HG02763 (cell line): ENCODE measurements at regions not wholly inside any gene's neighbourhood (a gene's known extent, or its start where the extent isn't known, plus 50 kb on each side); places are given as distances from the start of the nearest gene placed in this dataset.

Experiments
- ATAC-seq: cut with Tn5 transposase; IDR thresholded peaks from one replicate; pipeline ENCODE4 v1.9.1; 2021; ENCODE audit warnings: mild to moderate bottlenecking, moderate library complexity; ENCODE audit not compliant: unreplicated experiment

- ATAC-seq: no peak
Measured at GRCh38 chr4:162366146-162366545, 202.3 kb upstream of the FSTL5 start.

- no peak for ATAC-seq
Measured at GRCh38 chr4:162364651-162365050, 200.9 kb upstream of the FSTL5 start.

- ATAC-seq: no peak
Measured at GRCh38 chr4:162360369-162361149, 196.8 kb upstream of the FSTL5 start.

GRCh38 chr4:162356181-162356580, 192.4 kb upstream of the FSTL5 start:
- no peak for ATAC-seq

GRCh38 chr4:162352580-162353107, 188.8 kb upstream of the FSTL5 start:
- ATAC-seq: no peak

GRCh38 chr4:162350331-162350730, 186.5 kb upstream of the FSTL5 start:
- ATAC-seq: no peak

GRCh38 chr4:162349395-162349794, 185.6 kb upstream of the FSTL5 start:
- ATAC-seq: no peak

- ATAC-seq: no peak
Measured at GRCh38 chr4:162347842-162348213, 184.0 kb upstream of the FSTL5 start.

- no peak for ATAC-seq
Measured at GRCh38 chr4:162347156-162347841, 183.5 kb upstream of the FSTL5 start.

GRCh38 chr4:162343967-162344366, 180.2 kb upstream of the FSTL5 start:
- ATAC-seq: no peak

- no peak for ATAC-seq
Measured at GRCh38 chr4:162341533-162341932, 177.7 kb upstream of the FSTL5 start.

- no peak for ATAC-seq
Measured at GRCh38 chr4:162323919-162324318, 160.1 kb upstream of the FSTL5 start.

- no peak for ATAC-seq
Measured at GRCh38 chr4:162322054-162322453, 158.3 kb upstream of the FSTL5 start.

- no peak for ATAC-seq
Measured at GRCh38 chr4:162285753-162286152, 122.0 kb upstream of the FSTL5 start.

GRCh38 chr4:162282684-162283083, 118.9 kb upstream of the FSTL5 start:
- no peak for ATAC-seq

GRCh38 chr4:162274354-162274753, 110.6 kb upstream of the FSTL5 start:
- ATAC-seq: peak; percentile 69

GRCh38 chr4:162272215-162272614, 108.4 kb upstream of the FSTL5 start:
- ATAC-seq: no peak

GRCh38 chr4:162268911-162269310, 105.1 kb upstream of the FSTL5 start:
- no peak for ATAC-seq

GRCh38 chr4:162265802-162266201, 102.0 kb upstream of the FSTL5 start:
- no peak for ATAC-seq

- no peak for ATAC-seq
Measured at GRCh38 chr4:162245051-162245450, 81.3 kb upstream of the FSTL5 start.

- no peak for ATAC-seq
Measured at GRCh38 chr4:162241857-162242256, 78.1 kb upstream of the FSTL5 start.
